Activated CD8-positive, alpha-beta memory T cell treated with anti-CD3 and anti-CD28 coated beads for 1 hour (primary cell): ENCODE measurements at regions not wholly inside any gene's neighbourhood (a gene's known extent, or its start where the extent isn't known, plus 50 kb on each side); places are given as distances from the start of the nearest gene placed in this dataset.

Source experiments
- DNase-seq, 2 donors: peaks; one replicate each; pipeline ENCODE4 v3.0.0-alpha.2; 2020; ENCODE audit warnings: low read depth in 1 of 2; ENCODE audit errors: extremely low read depth in 1 of 2

DNA sequence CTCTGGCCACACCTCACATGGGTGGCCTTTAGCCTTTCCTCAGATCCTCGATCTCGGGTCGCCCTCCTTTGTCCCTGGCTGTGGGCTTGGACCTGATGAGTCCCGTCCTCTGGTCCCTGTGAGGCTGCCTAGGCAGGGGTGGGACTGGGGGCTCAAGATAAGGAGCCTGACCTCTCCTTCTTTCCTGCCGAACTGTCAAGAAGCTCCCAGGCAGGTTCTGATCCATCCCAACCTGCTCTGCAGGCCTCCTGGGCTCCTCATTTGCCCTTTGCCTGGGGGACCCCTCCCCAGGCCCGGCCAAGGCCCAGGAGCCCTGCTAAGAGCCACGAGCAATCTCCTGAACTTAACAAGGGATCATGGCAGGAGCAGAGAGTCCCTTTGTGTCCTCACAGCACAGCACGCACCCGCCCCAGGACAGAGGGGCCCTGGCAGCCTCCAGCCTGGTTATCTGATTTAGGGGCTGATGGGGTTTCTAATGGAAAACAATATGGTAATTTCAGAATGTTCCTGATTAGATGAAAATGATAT is 82.4 kb upstream of the POU3F1 start:
- DNase-seq, result no peak

DNA sequence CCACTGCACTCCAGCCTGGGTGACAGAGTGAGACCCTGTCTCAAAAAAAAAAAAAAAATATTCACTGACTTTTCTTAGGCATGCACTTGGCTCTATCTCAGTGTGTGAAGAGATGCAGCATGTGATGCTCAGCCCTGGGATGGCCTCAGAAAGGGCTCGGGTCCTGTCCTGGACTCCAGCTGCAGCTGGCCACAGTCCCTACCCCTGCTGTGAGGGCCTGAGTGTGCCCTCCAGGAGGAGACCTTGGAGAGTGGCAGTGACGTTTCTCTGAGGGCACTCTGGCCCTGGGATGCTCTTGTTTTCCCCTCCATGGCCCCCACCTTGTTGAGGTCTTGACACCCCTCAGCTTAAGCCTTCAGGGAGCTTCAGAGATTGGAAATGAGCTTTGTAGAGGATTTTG is 81.9 kb upstream of the POU3F1 start:
- DNase-seq, result no peak

DNA sequence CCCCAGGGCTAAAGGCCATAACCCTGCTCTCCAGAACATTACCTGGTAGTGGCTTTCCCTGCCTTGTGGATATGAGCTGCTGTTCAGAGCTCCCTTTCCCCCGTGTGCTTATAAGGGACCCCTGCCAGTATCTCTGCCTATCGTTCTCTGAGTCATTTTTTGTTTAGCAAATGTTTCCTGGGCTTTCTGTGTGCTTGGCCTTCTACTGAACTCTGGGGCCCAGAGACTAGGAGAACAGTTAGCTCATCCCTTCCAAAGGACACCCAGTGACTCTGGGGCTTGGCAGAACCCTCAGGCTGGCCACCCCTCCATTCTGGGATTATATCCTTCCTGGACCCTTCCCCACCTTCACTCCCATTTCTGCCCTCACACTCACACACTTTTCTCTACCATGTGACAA is 80.8 kb upstream of the POU3F1 start:
- no peak for DNase-seq

DNA sequence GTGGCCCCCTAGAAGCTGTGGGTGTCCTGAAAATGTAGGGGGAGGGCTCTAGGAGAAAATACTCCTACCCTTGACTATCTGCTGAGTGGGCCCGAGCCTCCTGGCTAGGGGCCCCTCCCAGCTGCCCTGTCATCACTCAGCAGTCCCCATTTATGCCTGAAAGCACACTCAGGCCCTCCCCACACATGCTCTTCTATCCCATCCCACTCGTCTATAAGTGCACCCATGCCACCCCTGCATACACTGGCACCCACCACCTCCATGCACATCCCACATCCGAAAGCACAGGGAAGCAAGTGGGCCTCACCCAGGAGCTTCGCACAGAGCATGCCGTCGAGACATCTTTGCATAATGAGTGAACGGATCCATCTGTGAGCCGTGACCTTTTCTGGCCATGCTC is 80.4 kb upstream of the POU3F1 start:
- DNase-seq, result no peak

DNA sequence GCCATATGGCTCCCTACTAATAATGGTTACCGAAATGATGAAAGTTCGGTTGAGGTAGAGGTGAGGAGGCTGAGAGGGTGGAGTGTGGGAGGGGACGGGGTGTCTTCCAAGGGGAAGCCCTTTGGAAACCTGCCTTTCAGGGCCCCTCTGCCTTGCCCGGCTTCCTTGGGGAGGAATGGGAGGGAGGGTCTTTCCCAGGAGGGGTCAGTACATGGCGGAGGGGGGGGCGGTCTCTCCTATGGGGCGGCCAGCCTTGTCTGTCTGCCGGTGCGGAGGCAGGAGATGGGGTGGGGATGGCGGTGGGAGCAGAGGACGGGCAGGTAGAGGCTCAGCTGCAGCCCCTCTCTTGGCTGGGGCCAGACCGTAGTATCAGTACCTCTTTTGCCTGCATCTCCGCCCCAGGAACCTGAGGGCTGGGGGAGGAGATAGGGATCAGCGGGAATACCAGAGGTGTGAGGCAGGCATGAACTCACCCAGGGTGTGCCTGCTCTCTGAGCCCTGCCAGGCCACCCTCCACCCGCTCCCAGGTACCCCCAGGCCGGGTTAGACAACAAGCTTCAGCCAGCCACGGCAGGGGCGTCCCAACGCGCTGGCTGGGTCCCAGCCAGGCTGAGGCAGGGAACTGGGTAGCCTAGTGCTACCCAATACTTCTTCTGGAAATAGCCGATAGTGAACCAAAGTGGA is 79.4 kb upstream of the POU3F1 start:
- DNase-seq, result no peak

DNA sequence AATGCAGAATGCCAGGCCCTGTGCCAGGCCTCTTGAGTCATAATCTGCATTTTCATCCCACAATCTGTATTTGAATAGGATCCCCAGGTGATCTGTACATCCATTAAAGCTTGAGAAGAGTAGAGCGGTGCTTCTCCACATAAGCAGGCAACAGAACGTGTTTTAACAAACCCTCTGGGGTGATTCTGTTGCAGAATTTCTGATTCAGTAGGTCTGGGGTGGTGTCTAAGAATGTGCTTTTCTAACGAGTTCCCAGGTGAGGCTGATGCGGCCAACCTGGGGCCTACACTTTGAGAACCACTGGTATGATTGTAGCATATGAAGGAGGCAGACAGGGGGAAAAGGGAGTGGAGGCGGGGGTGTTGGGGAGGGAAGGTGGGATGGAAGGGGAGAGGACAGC is 78.4 kb upstream of the POU3F1 start:
- DNase-seq, result no peak

DNA sequence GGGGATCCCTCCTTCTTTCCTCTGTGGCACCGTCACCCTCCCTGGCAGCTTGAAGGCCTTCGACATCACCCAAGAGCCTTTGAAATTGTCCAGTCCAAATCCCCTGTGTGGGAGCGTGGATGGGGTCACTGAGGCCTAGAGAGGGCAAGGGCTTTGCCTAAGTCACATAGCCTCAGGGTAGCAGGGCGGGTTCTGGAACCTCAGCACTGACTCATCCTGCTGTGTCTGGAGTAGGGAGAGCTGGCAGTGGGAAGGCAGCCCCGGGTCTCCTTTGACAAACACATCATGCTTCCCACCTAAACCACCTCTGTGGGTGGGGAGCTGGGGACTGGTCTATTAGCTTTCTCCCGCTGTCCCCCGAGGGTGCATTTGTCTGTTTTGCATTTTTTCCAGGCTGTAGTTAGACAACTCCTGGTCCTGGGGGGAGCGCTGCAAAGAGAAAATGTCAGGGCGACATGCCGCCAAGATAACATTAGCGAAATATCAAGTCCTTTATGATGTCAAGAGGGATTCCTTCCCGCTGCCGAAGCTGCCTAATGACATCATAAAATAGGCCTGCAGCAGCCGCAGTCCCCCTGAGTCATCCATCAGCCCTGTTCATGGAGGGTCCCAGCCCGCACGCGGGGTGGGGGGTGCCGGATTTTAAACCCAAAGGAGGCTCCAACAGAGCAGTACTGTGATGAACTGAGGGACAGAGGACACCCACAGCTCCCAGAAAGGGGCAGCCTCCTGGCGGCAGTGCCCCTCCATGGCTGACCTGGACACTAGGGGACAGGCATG is 77.0 kb upstream of the POU3F1 start:
- no peak for DNase-seq

DNA sequence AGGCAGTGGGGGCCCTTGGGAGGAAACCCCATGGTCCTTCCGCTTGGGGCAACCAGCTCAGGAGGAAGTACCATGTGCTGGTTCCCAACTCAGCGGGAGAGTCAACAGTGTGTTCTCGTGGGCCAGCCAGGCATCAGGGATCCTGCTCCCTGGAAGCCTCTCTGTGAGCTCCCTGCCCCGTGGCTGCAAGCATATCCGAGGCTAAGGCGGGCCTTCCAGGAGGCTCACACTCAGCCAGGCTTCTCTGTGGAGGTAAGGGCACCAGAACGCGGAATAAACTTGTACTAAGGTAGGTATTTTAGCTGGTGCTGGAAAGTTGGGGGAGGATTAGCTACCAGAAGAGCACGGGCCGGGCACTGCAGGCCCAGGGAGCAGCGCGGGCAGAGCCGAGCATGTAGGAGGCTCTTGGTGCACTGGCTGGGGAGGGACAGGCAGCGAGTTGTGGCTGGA is 74.7 kb upstream of the POU3F1 start:
- no peak for DNase-seq

DNA sequence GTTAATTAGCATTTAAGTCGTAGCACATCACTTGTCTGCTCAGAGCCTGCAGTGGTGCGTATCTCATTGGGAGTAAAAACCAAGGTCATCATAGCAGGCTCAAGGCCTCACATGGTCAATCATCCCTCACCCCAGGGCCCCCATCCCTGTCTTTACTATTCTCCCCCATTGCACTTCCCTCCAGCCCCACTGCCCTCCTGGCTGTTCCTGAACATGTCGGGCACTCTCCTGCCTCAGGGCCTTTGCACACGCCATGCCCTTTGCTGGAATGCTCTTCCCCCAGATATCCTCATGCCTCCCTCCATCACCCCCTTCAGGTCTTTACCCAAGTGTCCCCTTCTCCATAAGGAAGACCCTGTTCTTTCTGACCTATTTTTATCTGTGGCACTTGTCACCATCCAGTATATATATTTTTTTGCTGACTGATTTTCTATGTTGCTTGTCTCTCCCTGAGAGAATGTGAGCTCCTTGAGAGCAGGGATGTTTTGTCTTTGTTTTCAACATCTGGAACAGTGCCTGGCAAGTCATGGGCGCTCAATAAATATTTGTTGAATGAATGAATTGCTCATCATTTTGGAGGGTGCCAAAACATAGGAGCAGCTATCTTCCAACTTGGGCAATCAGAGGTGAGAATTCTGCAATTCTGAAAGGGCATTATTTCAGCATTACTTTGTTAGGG is 74.1 kb upstream of the POU3F1 start:
- DNase-seq, result no peak

DNA sequence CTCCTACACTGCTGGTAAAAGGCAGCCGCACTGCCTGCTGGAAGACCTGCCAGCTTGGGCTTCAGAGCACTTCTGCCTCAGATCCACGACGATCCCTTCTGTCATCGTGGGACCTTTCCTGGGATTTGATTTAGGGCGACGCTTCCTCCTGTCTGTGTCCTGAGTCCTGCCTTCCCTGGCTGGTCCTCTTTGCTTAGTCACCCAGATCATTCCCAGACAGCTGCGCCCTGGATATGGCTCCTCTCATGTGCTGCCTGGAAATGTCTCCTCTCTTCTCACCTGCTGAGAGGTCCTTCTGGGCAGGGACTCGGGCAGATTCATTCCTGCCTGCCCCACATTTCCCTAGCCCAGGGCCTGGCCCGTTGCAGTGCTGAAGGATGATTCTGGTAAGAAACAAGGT is 72.4 kb upstream of the POU3F1 start:
- DNase-seq, result no peak

DNA sequence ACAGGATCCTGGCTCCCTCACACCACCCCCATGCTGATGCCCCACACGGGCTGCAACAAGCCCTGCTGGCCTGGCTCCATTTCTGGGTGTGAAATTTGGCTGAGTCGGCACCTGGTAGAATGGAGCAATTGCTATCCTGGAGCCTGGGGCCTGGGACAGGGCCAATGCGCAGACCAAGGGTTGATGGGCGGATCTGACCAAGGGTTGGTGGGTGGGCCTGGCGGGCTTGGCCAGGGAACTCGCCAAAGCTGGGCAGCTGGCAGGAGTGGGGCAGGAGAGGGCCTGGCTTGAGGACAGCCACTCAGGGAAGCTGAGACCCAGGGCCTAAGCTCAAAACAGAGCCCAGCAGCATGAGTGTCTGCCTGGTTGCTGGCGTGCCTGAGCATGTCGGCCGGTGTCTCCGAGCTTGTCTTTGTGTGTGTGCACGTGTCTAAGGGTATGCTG is 70.9 kb upstream of the POU3F1 start:
- no peak for DNase-seq

DNA sequence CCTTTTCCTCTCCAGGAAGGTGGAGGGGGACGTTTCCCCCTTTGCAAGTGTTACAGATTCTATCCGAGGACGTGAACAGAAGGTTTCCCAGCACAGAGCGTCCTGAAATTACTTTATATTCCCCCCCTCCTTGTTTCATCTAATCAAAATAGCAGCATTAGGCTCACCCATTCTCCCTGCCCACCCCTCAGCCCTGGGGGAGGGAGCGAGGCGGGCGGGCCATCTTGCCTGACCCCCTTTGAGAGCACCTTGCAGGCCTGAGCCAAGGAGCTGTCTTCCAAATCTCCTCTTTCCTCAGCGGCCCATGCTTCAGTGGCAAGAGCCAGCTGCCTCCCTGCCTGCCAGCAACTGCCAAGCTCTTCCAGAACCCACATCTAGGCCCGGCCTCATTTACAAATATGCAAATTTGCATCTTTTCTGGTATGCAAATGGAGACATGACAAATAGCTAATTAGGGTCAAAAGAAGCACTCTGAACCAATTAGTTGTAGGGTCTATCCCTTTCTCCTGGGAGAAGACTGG is 69.1 kb upstream of the POU3F1 start:
- no peak for DNase-seq

DNA sequence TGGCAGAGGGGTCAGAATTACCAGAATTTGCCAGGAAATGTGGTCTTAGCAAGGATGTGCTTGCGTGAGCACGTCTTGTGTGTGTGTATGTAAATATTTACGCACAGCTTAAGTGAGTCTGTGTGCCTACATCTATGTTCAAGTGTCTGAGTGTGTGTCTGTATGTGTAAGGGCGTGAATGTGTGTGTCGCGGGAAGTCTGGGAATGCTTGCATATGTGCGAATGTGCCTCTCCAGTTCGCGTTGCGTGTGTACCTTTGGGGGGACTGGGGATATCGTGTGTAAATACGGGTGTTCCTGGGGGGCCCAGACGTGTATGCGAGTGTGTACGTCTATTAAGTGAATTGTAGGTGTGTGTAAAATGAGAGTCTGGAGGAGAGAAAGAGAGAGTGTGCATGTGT is 68.6 kb upstream of the POU3F1 start:
- DNase-seq, result no peak

DNA sequence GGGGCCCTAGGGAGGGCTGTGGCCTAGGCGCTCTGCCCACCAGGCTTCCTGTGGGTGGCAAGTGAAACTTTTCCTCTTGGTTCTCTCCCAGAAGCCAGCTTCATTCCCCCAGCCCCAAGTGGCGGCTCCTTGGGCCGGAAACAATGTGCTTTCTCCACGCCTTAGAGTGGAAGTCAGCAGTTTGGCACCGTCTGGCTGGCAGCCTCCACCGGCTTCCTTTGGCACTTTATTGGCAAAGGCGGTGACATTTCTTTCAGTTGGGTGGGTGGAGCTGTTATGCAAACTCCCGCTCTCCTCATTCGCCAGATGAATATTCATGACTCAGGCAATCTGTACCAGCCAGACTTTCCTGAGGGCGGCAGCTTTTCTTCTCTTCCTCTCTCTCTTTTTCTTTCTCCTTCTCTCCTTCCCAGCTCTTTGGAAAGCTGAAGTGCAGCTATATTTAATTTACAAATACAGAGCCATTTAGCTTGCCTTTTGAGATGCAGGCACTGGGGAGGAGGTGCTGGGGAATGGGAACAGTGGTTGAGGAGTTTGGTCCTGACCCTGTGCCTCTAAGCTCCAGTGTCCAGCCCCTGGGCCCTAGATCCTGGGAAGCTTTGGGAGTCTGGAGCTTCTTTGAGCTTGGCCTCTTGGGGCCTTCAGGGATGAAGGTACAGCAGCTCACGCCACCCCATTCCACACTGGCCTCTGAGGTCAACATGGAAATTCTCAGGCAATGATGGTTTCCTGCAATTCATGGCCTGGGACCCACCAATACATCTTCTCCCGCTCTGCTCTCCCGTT is 67.8 kb upstream of the POU3F1 start:
- no peak for DNase-seq

DNA sequence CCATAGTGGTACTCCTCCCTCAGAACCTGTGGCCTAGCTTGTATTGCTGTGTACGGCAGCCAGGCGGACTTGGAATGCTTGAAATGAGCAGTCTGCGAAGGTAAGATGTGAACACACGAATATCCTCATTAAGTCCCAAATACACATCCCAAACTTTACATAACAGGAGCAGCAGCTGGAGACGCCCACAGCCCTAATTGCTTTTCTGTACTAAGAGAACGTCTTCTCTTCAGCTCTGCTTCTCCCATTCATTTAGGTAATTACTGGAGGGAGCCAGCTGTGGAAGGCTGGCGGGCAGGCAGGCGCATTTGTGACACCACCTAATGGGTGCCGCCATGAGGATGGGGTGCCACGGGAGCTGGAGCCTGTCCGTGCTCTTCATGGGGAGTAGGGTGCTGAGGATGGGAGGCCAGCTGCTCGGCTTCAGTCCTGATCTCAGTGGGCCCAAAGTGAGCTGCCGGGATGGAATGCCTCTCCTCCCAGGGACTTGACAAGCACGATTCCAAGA is 66.6 kb upstream of the POU3F1 start:
- no peak for DNase-seq

DNA sequence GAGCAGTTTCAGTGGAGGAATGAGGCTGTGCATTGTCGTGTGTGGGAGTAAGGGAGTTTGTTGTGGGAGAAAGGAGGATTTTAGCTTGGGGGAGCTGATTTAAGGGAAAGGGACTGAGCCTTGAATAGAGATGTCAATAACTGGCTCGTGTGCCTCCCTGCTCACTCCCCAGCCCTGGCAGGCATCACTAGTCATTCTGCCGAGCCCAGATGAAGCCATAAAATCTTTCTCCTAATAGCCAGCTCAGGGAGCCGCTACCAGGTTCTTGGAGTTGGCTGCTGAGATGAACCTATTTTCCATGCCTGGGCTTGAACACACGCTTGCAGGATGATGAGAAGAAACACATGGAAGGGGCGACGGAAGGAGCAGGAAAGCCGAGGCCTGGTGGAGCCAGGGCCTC is 65.0 kb upstream of the POU3F1 start:
- DNase-seq, result no peak

DNA sequence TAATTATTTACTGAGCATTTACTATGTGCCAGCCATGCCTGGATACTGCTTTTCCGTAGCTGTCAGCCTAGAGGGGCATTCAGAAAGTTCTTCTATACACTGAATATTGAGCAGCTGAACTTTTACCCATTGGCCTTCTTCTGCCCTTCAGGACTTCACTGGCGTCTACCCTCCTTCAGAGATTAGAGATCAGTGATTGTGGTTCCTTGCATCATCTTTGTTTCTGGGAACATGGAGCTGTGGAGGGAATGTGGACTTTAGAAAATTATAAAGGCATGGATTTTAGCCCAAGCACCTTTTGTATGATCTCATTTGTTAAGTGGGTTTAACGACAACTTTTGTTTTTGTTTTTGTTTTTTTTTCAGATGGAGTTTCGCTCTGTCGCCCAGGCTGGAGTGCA is 58.7 kb upstream of the POU3F1 start:
- DNase-seq, result no peak

DNA sequence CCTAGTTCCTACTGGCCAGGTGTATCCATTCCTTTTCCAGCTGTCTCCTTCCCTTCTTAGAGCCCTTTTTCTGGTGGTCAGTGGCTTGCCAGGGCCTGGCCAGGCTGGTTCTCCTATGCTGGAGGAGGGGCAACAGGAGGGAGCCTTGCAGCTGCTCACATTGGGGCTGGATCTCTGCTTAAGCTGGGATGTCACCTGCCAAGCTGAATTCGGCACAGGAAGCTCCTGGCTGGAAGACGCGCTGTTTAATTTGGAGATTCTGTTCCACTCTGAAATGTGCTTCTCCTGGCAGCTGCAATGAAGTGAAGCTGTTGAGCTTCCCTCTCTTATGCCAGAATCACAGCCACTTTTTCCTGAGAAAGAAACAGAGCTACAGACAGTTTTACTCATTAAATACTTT is 56.0 kb upstream of the POU3F1 start:
- DNase-seq, result no peak

DNA sequence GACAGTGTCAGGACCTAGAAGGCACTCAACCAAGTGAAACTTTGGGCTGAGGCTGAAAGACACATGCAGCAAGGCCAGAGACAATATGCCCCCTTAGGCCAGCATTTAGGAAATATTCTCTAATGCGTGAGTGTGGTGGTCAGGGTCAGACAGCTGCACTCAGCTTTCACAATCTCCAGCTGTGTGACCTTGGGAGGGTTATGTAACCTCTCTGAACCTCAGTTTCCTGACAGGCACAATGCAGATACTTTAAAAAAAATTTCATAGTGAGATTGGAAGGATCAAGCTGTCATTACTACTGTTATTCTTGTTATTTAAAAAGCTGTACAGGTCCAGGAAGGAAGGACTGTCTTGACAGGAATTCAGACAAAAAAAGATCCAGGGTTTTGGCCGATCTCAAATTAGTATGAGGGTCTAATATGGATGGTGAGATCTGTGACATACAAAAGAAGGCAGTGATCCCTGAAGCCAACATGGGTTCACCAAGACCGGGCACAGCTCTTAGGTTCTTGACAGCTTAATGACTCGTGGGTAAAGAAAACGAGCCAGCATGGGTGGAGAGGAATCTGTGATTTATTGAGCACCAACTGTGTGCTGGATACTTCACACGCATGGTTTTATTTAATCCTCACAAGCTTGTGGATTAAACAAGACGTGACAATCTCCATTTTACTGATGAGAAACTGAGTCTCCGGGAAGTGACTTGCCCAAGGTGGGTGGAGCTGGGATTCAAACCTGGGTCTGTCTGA is 54.6 kb upstream of the POU3F1 start:
- no peak for DNase-seq
